ENCODE measurements at regions not wholly inside any gene's neighbourhood (a gene's known extent, or its start where the extent isn't known, plus 50 kb on each side); places are given as distances from the start of the nearest gene placed in this dataset.

DNA sequence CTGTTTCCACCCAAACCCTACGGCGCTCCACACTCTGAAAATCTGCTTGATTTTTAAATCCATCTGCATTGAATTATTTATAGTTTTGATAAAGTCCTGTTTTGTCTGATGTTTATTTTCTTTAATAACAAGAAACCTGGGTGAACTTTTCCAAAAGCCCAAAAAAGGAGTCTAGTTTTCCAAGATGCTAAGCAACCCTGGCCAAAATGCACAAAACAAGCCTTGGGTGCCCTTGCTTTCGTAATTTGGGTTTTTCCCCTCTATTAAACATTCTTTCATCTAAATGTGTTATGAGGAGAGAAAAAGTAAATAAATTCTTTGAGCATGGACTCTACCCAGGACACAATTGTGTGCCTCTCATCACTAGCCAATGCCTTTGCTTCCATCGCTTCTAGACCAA is 468.9 kb downstream of the MCTP2 start:
- intact Hi-C loops (cut with micrococcal nuclease; ENCODE audit: unreplicated experiment) = no loop called here
- CTCF ChIA-PET = no interaction called here
- H3K36me3 ChIP-seq (ENCODE audit: insufficient read depth, low read length, poor library complexity, severe bottlenecking) = no peaks in the 10 kb centered on the region

DNA sequence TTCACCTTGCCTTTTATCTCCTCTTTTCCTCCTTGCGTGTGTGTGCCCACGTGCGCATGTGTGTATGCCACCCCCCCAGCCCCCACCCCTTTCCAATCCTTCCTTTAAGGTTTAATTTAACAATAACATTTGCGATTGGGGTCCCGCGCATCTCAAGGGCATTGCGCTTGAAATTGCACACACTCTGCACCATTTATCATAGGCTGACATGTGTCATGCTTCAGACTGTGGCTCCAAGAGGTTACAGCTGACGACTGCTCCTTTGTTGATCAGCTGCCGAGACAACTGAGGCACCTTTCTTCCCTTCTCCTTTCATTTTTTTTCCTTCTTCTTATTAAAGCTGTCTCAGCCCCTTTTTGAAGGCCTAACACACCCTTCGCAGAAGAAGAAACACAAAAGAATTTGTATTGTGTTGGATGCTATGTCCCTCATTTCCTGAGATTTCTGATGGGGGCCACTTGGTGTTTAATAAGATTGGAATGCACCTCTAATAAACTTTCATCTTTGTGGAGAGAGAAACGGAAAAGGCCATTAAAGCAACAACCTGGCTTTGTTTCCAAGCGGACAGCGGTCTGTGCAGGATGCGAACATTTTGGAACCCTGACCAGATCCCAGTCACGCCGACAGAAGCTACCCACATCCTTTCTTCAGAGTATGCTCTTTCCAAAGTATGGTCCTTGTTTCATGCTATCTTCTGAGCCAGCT is 470.1 kb downstream of the MCTP2 start:
- no peak for TF ChIP-seq EZH2 (IDR thresholded peaks at IDR 0.05; ENCODE audit: borderline replicate concordance, low read depth, low read length, poor library complexity, severe bottlenecking)
- TF ChIP-seq, protein P1, sequence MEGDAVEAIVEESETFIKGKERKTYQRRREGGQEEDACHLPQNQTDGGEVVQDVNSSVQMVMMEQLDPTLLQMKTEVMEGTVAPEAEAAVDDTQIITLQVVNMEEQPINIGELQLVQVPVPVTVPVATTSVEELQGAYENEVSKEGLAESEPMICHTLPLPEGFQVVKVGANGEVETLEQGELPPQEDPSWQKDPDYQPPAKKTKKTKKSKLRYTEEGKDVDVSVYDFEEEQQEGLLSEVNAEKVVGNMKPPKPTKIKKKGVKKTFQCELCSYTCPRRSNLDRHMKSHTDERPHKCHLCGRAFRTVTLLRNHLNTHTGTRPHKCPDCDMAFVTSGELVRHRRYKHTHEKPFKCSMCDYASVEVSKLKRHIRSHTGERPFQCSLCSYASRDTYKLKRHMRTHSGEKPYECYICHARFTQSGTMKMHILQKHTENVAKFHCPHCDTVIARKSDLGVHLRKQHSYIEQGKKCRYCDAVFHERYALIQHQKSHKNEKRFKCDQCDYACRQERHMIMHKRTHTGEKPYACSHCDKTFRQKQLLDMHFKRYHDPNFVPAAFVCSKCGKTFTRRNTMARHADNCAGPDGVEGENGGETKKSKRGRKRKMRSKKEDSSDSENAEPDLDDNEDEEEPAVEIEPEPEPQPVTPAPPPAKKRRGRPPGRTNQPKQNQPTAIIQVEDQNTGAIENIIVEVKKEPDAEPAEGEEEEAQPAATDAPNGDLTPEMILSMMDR (conservative IDR thresholded peaks at IDR 0.05; ENCODE audit: low read depth, low read length) = no peak
- DNase-seq (ENCODE audit: low spot score) = no peak
- POLR2A ChIA-PET (ENCODE audit: low non-redundant PET) = no interaction called here
- intact Hi-C loops (cut with micrococcal nuclease; ENCODE audit: unreplicated experiment) = no loop called here
- no peak overlapping the region for H3K27ac ChIP-seq (ENCODE audit: low read depth, low read length, poor library complexity, severe bottlenecking)
- no peak overlapping the region for H3K4me3 ChIP-seq (ENCODE audit: low read depth, low read length, poor library complexity, severe bottlenecking)
- H3K4me1 ChIP-seq (ENCODE audit: insufficient read depth, low read length, poor library complexity, severe bottlenecking) = no peaks in the 10 kb centered on the region
- no peaks in the 10 kb centered on the region for H3K36me3 ChIP-seq (ENCODE audit: insufficient read depth, low read length, poor library complexity, severe bottlenecking)
- BruUV-seq (replicated peaks) = no TSS peak
- no peaks in the 10 kb centered on the region for H3K9me3 ChIP-seq (ENCODE audit: low read depth, low read length, poor library complexity, severe bottlenecking)
- H3K27me3 ChIP-seq (replicated peaks; ENCODE audit: insufficient read depth, low read depth, low read length, poor library complexity) = no peaks in the 10 kb centered on the region
- CTCF ChIA-PET = no interaction called here

More for the DNA sequence above, 468.9 kb downstream of the MCTP2 start:
- BruUV-seq (replicated peaks) = no TSS peak
- no peaks in the 10 kb centered on the region for H3K9me3 ChIP-seq (ENCODE audit: low read depth, low read length, poor library complexity, severe bottlenecking)
- no peak overlapping the region for H3K27ac ChIP-seq (ENCODE audit: low read depth, low read length, poor library complexity, severe bottlenecking)
- DNase-seq (ENCODE audit: low spot score) = no peak
- no peaks in the 10 kb centered on the region for H3K4me1 ChIP-seq (ENCODE audit: insufficient read depth, low read length, poor library complexity, severe bottlenecking)
- POLR2A ChIA-PET (ENCODE audit: low non-redundant PET) = no interaction called here
- no peaks in the 10 kb centered on the region for H3K27me3 ChIP-seq (replicated peaks; ENCODE audit: insufficient read depth, low read depth, low read length, poor library complexity)
- no peak overlapping the region for H3K4me3 ChIP-seq (ENCODE audit: low read depth, low read length, poor library complexity, severe bottlenecking)
- TF ChIP-seq, protein P1 (conservative IDR thresholded peaks at IDR 0.05; ENCODE audit: low read depth, low read length) = no peak
- no peak for TF ChIP-seq EZH2 (IDR thresholded peaks at IDR 0.05; ENCODE audit: borderline replicate concordance, low read depth, low read length, poor library complexity, severe bottlenecking)

DNA sequence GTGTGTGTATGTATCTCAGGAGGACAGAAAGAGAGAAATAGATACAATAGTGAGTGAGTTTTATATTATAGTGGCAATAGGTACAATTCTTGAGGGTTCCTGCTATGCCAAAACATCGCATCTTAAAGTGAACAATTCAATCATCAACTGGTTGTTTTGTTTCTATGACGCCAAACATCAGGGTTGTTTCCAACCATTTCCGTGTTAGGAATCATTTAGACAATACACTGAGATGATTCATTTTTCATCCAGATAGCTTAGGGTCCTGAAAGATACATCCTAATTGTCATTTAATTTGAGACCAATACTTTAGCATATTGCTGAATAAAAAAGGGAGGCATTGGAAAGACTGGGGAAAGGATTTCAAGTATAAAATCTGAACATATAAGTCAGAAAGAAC is 472.2 kb downstream of the MCTP2 start:
- intact Hi-C loops (cut with micrococcal nuclease; ENCODE audit: unreplicated experiment) = no loop called here
- Histone ChIP-seq H3K27me3 (replicated peaks; ENCODE audit: insufficient read depth, low read depth, low read length, poor library complexity) (no peaks in the 10 kb centered on the region), H3K27ac (ENCODE audit: low read depth, low read length, poor library complexity, severe bottlenecking) (no peak overlapping the region), H3K4me3 (ENCODE audit: low read depth, low read length, poor library complexity, severe bottlenecking) (no peak overlapping the region), H3K9me3 (ENCODE audit: low read depth, low read length, poor library complexity, severe bottlenecking) (no peaks in the 10 kb centered on the region), H3K36me3 (ENCODE audit: insufficient read depth, low read length, poor library complexity, severe bottlenecking) (no peaks in the 10 kb centered on the region), H3K4me1 (ENCODE audit: insufficient read depth, low read length, poor library complexity, severe bottlenecking) (no peaks in the 10 kb centered on the region)
- no peak for DNase-seq (ENCODE audit: low spot score)
- BruUV-seq (replicated peaks) = no TSS peak
- ChIA-PET POLR2A (ENCODE audit: low non-redundant PET) (no interaction called here), CTCF (no interaction called here)
- TF ChIP-seq, protein P1 (conservative IDR thresholded peaks at IDR 0.05; ENCODE audit: low read depth, low read length) = no peak
- TF ChIP-seq EZH2 (IDR thresholded peaks at IDR 0.05; ENCODE audit: borderline replicate concordance, low read depth, low read length, poor library complexity, severe bottlenecking) = no peak
